ENCODE measurements at regions not wholly inside any gene's neighbourhood (a gene's known extent, or its start where the extent isn't known, plus 50 kb on each side); places are given as distances from the start of the nearest gene placed in this dataset.

- TF ChIP-seq, protein P1, sequence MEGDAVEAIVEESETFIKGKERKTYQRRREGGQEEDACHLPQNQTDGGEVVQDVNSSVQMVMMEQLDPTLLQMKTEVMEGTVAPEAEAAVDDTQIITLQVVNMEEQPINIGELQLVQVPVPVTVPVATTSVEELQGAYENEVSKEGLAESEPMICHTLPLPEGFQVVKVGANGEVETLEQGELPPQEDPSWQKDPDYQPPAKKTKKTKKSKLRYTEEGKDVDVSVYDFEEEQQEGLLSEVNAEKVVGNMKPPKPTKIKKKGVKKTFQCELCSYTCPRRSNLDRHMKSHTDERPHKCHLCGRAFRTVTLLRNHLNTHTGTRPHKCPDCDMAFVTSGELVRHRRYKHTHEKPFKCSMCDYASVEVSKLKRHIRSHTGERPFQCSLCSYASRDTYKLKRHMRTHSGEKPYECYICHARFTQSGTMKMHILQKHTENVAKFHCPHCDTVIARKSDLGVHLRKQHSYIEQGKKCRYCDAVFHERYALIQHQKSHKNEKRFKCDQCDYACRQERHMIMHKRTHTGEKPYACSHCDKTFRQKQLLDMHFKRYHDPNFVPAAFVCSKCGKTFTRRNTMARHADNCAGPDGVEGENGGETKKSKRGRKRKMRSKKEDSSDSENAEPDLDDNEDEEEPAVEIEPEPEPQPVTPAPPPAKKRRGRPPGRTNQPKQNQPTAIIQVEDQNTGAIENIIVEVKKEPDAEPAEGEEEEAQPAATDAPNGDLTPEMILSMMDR (IDR thresholded peaks at IDR 0.05) = no peak
Measured at GRCh38 chr5:30540150-30540549, 653.3 kb upstream of the CDH6 start.

DNA sequence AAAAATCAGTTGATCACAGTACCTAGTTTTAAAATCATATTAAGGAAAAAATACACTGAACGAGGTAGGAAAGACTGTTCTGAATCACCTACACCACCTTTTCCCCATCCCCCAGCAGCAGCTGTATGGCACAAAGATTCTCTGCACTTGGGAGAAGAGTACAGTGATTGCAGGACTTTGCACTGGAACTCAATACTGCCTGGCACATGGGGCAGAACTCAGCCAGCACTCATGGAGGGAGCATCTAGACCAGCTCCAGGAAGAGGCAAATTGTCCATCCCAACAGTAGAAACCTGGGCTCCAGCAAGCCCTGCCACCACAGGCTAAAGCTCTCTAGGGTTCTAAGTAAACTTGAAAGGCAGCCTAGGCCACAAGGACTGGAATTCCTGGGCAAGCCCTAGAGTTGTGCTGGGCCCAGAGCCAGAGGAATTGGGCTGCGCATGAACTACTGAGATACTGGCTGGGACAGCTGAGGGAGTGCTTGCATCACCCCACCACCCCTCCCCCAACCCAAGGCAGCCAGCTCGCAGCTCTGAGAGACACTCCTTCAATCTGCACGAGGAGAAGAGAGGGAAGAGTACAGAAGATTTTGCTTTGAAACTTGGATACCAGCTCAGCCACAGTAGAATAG is 654.4 kb upstream of the CDH6 start:
- TF ChIP-seq, protein P1 (IDR thresholded peaks at IDR 0.05) = no peak

DNA sequence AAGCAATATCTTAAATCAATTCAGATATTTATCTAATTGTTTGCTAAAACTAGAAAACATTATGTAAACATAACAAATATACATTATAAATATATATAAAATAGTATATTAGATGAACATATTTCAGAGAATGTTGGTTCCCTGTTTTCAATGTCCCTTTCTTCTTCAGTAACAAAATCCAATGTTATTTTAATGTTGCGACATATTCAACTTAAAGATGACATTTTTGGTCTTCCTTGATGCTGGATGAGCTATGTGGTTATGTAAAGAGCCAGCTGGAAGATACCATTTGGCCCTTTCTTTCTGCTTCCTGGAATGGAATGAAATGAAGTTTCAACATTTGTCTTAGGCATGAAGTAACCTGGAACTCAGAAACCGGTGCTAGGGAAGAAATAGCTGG is 668.1 kb upstream of the CDH6 start:
- TF ChIP-seq, protein P1 (IDR thresholded peaks at IDR 0.05) = no peak

DNA sequence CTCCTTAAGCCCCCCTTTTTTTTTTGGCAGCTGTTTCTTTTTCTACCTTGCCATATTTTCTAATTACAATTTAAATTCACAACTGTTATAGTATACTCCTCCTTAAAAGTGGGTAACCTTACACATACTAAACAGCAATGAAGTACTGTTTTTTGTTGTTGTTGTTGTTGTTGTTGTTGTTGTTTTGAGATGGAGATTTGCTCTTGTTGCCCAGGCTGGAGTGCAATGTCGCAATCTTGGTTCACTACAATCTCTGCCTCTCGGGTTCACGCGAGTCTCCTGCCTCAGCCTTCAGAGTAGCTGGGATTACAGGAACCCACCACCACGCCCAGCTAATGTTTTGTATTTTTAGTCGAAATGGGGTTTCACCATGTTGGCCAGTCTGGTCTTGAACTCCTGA is 669.1 kb upstream of the CDH6 start:
- TF ChIP-seq, protein P1 (IDR thresholded peaks at IDR 0.05) = no peak

DNA sequence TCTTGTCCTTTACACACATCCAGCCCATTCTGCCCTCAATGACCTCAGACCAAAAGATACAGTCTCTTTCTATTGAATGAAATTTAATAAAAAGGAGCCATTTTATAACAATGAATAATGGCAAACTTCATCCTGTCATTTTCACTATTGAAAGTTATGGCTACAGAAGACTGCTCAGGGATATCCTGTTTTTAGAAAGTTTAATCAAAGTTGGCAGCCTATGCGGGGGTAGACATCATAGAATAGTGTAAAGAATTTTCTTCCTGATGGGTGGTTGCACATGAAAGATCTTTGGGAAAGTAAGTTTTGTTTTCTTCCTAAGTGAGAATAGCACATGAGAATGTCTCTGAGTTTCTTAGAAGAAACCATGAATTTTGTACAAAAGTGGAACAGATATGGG is 670.4 kb upstream of the CDH6 start:
- TF ChIP-seq, protein P1 (IDR thresholded peaks at IDR 0.05) = no peak

- TF ChIP-seq, protein P1 (IDR thresholded peaks at IDR 0.05) = no peak
Measured at GRCh38 chr5:30505014-30505886, 688.2 kb upstream of the CDH6 start.

GRCh38 chr5:30502277-30502676 is 691.2 kb upstream of the CDH6 start:
- TF ChIP-seq, protein P1 (IDR thresholded peaks at IDR 0.05) = no peak
